Tibial nerve (tissue), 4 donors: ENCODE measurements at regions not wholly inside any gene's neighbourhood (a gene's known extent, or its start where the extent isn't known, plus 50 kb on each side); places are given as distances from the start of the nearest gene placed in this dataset.

Experiments
- EP300 ChIP-seq, 2 donors: sonication (generic); formaldehyde crosslinking; IDR thresholded peaks; one replicate each; pipeline ENCODE4 v1.6.1; 2017; ENCODE audit warnings: antibody characterized with exemption in 2 of 2, mild to moderate bottlenecking in 1 of 2
- POLR2A ChIP-seq, 2 donors: fragments of 450-650 bp; IDR thresholded peaks; one replicate each; pipeline ENCODE4 v1.6.1; 2017; ENCODE audit warnings: antibody characterized with exemption in 2 of 2, mild to moderate bottlenecking in 2 of 2, moderate library complexity in 2 of 2
- TF ChIP-seq, protein P1 (sequence below), 5 experiments: fragments of 200-600 bp in 3 of 5; fragments of 450-650 bp in 2 of 5; sonication (generic) in 3 of 5; IDR thresholded peaks; one replicate each; pipeline ENCODE4 v1.5.1; 2016 to 2019; ENCODE audit warnings: antibody characterized with exemption in 5 of 5, mild to moderate bottlenecking in 3 of 5, moderate library complexity in 2 of 5

DNA sequence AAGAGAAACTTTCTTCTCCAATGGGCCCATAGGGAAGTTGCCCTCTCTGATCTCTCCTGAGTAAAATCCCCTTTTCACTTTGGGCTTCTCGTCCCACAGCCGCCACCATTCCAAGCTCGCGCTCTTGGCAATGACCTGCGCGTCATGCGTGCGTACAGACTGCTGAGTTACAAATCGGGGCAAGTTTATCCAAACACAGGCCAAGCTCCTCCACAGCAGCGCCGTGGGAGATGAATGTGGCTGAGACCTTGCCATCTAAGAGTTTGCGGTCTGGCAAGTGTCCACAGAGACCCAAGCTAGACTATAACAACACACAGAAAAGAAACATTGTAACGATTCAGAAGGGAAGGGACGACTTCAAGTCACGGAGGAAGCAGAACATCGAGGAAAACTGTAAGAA is 116.3 kb upstream of the SOD1 start:
- TF ChIP-seq, protein P1, sequence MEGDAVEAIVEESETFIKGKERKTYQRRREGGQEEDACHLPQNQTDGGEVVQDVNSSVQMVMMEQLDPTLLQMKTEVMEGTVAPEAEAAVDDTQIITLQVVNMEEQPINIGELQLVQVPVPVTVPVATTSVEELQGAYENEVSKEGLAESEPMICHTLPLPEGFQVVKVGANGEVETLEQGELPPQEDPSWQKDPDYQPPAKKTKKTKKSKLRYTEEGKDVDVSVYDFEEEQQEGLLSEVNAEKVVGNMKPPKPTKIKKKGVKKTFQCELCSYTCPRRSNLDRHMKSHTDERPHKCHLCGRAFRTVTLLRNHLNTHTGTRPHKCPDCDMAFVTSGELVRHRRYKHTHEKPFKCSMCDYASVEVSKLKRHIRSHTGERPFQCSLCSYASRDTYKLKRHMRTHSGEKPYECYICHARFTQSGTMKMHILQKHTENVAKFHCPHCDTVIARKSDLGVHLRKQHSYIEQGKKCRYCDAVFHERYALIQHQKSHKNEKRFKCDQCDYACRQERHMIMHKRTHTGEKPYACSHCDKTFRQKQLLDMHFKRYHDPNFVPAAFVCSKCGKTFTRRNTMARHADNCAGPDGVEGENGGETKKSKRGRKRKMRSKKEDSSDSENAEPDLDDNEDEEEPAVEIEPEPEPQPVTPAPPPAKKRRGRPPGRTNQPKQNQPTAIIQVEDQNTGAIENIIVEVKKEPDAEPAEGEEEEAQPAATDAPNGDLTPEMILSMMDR (IDR thresholded peaks at IDR 0.05), result no peak
- TF ChIP-seq POLR2A (IDR thresholded peaks at IDR 0.05), result no peak
- no peak for TF ChIP-seq EP300 (IDR thresholded peaks at IDR 0.05)
